ENCODE measurements at regions not wholly inside any gene's neighbourhood (a gene's known extent, or its start where the extent isn't known, plus 50 kb on each side); places are given as distances from the start of the nearest gene placed in this dataset.
"Not testable (repeated sequence)": the region's sequence is repeated elsewhere in the genome, so short reads cannot be mapped to it uniquely, and the experiment has no call there.

GRCh38 chr6:153301602-153302001, 170.5 kb upstream of the RGS17 start:
- DNase-seq (ENCODE audit: low read depth in 3 of 3, low spot score in 2 of 3): no peak

GRCh38 chr6:153282456-153282855, 151.4 kb upstream of the RGS17 start:
- not testable (repeated sequence) for DNase-seq (ENCODE audit: low read depth in 3 of 3, low spot score in 2 of 3)

GRCh38 chr6:153275997-153276396, 144.9 kb upstream of the RGS17 start:
- no peak for DNase-seq (ENCODE audit: low read depth in 3 of 3, low spot score in 2 of 3)

- no peak for DNase-seq (ENCODE audit: low read depth in 3 of 3, low spot score in 2 of 3)
These were observed 141.3 kb upstream of the RGS17 start for GRCh38 chr6:153272201-153272980.

- DNase-seq (ENCODE audit: low read depth in 3 of 3, low spot score in 2 of 3): no peak
These were observed 132.4 kb upstream of the RGS17 start for GRCh38 chr6:153263489-153263888.

- DNase-seq (ENCODE audit: low read depth in 3 of 3, low spot score in 2 of 3): no peak
These were observed 120.2 kb upstream of the RGS17 start for GRCh38 chr6:153251326-153251725.

GRCh38 chr6:153237670-153238069, 106.6 kb upstream of the RGS17 start:
- no peak for DNase-seq (ENCODE audit: low read depth in 3 of 3, low spot score in 2 of 3)

- DNase-seq (ENCODE audit: low read depth in 3 of 3, low spot score in 2 of 3): peak; percentile 19 to 30 (median 23)
These were observed 100.1 kb upstream of the RGS17 start for GRCh38 chr6:153231048-153231646.

GRCh38 chr6:153218184-153218792, 87.2 kb upstream of the RGS17 start:
- no peak for DNase-seq (ENCODE audit: low read depth in 3 of 3, low spot score in 2 of 3)

GRCh38 chr6:153216789-153217188, 85.7 kb upstream of the RGS17 start:
- no peak for DNase-seq (ENCODE audit: low read depth in 3 of 3, low spot score in 2 of 3)

- no peak for DNase-seq (ENCODE audit: low read depth in 3 of 3, low spot score in 2 of 3)
These were observed 84.2 kb upstream of the RGS17 start for GRCh38 chr6:153215242-153215641.

- no peak for DNase-seq (ENCODE audit: low read depth in 3 of 3, low spot score in 2 of 3)
These were observed 83.4 kb upstream of the RGS17 start for GRCh38 chr6:153214436-153214835.

- no peak for DNase-seq (ENCODE audit: low read depth in 3 of 3, low spot score in 2 of 3)
These were observed 79.0 kb upstream of the RGS17 start for GRCh38 chr6:153210083-153210482.

- no peak for DNase-seq (ENCODE audit: low read depth in 3 of 3, low spot score in 2 of 3)
These were observed 77.6 kb upstream of the RGS17 start for GRCh38 chr6:153208706-153209105.

- no peak for DNase-seq (ENCODE audit: low read depth in 3 of 3, low spot score in 2 of 3)
These were observed 76.5 kb upstream of the RGS17 start for GRCh38 chr6:153207617-153208016.

- DNase-seq (ENCODE audit: low read depth in 3 of 3, low spot score in 2 of 3): peak; percentile 9 to 19 (median 18)
These were observed 75.9 kb upstream of the RGS17 start for GRCh38 chr6:153207006-153207405.

GRCh38 chr6:153192943-153193885, 62.1 kb upstream of the RGS17 start:
- DNase-seq (ENCODE audit: low read depth in 3 of 3, low spot score in 2 of 3): no peak

- DNase-seq (ENCODE audit: low read depth in 3 of 3, low spot score in 2 of 3): no peak
These were observed 52.8 kb upstream of the RGS17 start for GRCh38 chr6:153183925-153184324.
